ENCODE measurements at regions not wholly inside any gene's neighbourhood (a gene's known extent, or its start where the extent isn't known, plus 50 kb on each side); places are given as distances from the start of the nearest gene placed in this dataset.

- TF ChIP-seq CTCF (IDR thresholded peaks at IDR 0.05) (no peak), POLR2A (IDR thresholded peaks at IDR 0.05) (no peak), EP300 (IDR thresholded peaks at IDR 0.05) (no peak)
Measured at GRCh38 chr1:88612292-88612691, 71.8 kb upstream of the PKN2 start.
